ENCODE measurements at regions not wholly inside any gene's neighbourhood (a gene's known extent, or its start where the extent isn't known, plus 50 kb on each side); places are given as distances from the start of the nearest gene placed in this dataset.
A peak's percentile ranks its signal among the peaks of the same experiment; 100 is the strongest.

DNA sequence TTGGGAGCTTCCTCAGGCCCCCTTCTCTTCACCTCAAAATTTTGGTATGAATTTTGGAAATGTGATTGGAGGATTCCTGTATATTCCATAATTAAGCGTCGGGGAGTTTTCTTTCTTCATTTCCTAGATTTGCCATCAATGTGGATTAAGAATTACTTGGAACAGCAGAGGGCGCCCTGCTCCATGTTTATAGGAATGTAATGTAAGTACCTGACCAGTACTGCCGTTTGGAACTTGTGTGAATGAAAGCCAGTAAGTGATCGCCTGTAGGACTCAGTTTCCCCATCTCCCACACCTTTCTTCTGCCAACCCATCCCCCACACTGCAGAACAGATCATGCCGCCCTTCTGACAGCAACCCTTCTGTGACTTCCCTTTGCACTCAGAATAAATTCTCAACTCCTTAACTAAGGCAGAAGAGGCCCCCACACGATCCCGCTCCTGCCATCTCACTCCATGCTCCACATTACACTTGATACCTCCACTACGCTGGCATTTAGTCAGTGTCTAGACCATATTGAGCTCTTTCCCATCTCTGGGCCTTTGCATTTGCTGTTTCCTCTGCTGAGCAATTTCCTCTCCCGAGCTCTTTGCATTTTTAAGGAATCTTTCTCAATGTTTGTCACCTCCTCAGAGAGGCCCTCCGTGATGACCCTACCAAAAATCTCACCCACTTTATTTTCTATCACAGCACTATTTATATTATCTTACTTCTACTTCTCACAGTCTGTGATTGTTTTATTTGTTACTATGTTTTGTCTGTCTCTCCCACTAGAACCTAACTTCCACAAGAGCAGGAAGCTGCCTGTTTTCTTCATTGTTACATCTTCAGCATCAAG, 79.5 kb upstream of the HTR4 start:
- H3K79me2 ChIP-seq (ENCODE audit: insufficient read depth) = no peaks in the 10 kb centered on the region
- no peaks in the 10 kb centered on the region for H4K20me1 ChIP-seq (ENCODE audit: insufficient read depth)
- no peaks in the 10 kb centered on the region for H3K9me3 ChIP-seq
- H3K4me2 ChIP-seq = no peak overlapping the region
- peaks cover 19% of the 10 kb centered on the region for H3F3A ChIP-seq (replicated peaks; ENCODE audit: insufficient read depth)
- H3K27ac ChIP-seq (ENCODE audit: low read depth in 2 of 2, low read length in 1 of 2) = no peak overlapping the region
- WGBS (ENCODE audit: low lambda C conversion rate) = 42% methylated on average over 11 of the region's 11 CpGs
- ChIA-PET POLR2A (interaction anchor here (1.0 kb wide), 1 partner anchor 301 kb away, joined by 3 read pairs; no protein-coding TSS in a partner anchor), CTCF (interaction anchor here (0.6 to 20.1 kb wide), 73 partner anchors 7 to 616 kb away, joined by 3 to 704 read pairs (median 4); no protein-coding TSS in a partner anchor)
- H2AFZ ChIP-seq (ENCODE audit: low read depth) = peak overlapping the region; percentile 43; the same call in 1 of the 2 replicates
- peak; percentile 86 for TF ChIP-seq RAD21 (IDR thresholded peaks at IDR 0.05; ENCODE audit: low read length)
- TF ChIP-seq, protein P1, sequence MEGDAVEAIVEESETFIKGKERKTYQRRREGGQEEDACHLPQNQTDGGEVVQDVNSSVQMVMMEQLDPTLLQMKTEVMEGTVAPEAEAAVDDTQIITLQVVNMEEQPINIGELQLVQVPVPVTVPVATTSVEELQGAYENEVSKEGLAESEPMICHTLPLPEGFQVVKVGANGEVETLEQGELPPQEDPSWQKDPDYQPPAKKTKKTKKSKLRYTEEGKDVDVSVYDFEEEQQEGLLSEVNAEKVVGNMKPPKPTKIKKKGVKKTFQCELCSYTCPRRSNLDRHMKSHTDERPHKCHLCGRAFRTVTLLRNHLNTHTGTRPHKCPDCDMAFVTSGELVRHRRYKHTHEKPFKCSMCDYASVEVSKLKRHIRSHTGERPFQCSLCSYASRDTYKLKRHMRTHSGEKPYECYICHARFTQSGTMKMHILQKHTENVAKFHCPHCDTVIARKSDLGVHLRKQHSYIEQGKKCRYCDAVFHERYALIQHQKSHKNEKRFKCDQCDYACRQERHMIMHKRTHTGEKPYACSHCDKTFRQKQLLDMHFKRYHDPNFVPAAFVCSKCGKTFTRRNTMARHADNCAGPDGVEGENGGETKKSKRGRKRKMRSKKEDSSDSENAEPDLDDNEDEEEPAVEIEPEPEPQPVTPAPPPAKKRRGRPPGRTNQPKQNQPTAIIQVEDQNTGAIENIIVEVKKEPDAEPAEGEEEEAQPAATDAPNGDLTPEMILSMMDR (IDR thresholded peaks at IDR 0.05) = peak; percentile 82
- TF ChIP-seq SMC3 (IDR thresholded peaks at IDR 0.05; ENCODE audit: low read depth, low read length) = peak; percentile 84
- TF ChIP-seq YY1 (IDR thresholded peaks at IDR 0.05; ENCODE audit: low read depth) = no peak
- H3K36me3 ChIP-seq (replicated peaks in 1 of 2; ENCODE audit: control insufficient read depth in 1 of 2, insufficient read depth in 2 of 2, low read length in 1 of 2) = no peaks in the 10 kb centered on the region
- peak overlapping the region in 1 of 2 experiments; percentile 29; a peak in 1 of 4 replicates for H3K4me3 ChIP-seq (ENCODE audit: low read depth in 2 of 2, low read length in 1 of 2)
- peaks cover 0 to 15% of the 10 kb centered on the region in 2 experiments; a peak in 2 of 4 replicates for H3K4me1 ChIP-seq (ENCODE audit: control insufficient read depth in 1 of 2, insufficient read depth in 2 of 2, low read depth in 1 of 2, low read length in 1 of 2)
- H3K27me3 ChIP-seq (ENCODE audit: insufficient read depth) = no peaks in the 10 kb centered on the region
- H3K9ac ChIP-seq = no peak overlapping the region; the same call in 1 of the 2 replicates
- DNase-seq = peak; percentile 30
- H3K9me2 ChIP-seq = no peaks in the 10 kb centered on the region

GRCh38 chr5:148734518-148734917, 80.2 kb upstream of the HTR4 start:
- Histone ChIP-seq H3K9ac (no peak overlapping the region), H3K79me2 (ENCODE audit: insufficient read depth) (no peaks in the 10 kb centered on the region), H2AFZ (ENCODE audit: low read depth) (no peak overlapping the region), H3F3A (replicated peaks; ENCODE audit: insufficient read depth) (peaks cover 19% of the 10 kb centered on the region), H3K4me1 (ENCODE audit: control insufficient read depth in 1 of 2, insufficient read depth in 2 of 2, low read depth in 1 of 2, low read length in 1 of 2) (peaks cover 0 to 15% of the 10 kb centered on the region in 2 experiments; a peak in 2 of 4 replicates), H3K27me3 (ENCODE audit: insufficient read depth) (no peaks in the 10 kb centered on the region), H3K36me3 (replicated peaks in 1 of 2; ENCODE audit: control insufficient read depth in 1 of 2, insufficient read depth in 2 of 2, low read length in 1 of 2) (no peaks in the 10 kb centered on the region), H3K4me3 (ENCODE audit: low read depth in 2 of 2, low read length in 1 of 2) (no peak overlapping the region), H3K27ac (ENCODE audit: low read depth in 2 of 2, low read length in 1 of 2) (no peak overlapping the region), H3K9me3 (no peaks in the 10 kb centered on the region), H4K20me1 (ENCODE audit: insufficient read depth) (no peaks in the 10 kb centered on the region), H3K9me2 (no peaks in the 10 kb centered on the region), H3K4me2 (no peak overlapping the region)
- POLR2A ChIA-PET = interaction anchor here (1.0 kb wide), 1 partner anchor 300 kb away, joined by 3 read pairs; no protein-coding TSS in a partner anchor
- CTCF ChIA-PET = interaction anchor here (0.6 to 20.1 kb wide), 29 partner anchors 10 to 555 kb away, joined by 3 to 704 read pairs (median 7); no protein-coding TSS in a partner anchor
- TF ChIP-seq SMC3 (IDR thresholded peaks at IDR 0.05; ENCODE audit: low read depth, low read length) (no peak), EZH2phosphoT487 (IDR thresholded peaks at IDR 0.05; ENCODE audit: borderline replicate concordance, low read depth) (no peak)
- TF ChIP-seq, protein P1 (IDR thresholded peaks at IDR 0.05) = peak; percentile 33
- DNase-seq = no peak
